ENCODE measurements at regions not wholly inside any gene's neighbourhood (a gene's known extent, or its start where the extent isn't known, plus 50 kb on each side); places are given as distances from the start of the nearest gene placed in this dataset.

DNA sequence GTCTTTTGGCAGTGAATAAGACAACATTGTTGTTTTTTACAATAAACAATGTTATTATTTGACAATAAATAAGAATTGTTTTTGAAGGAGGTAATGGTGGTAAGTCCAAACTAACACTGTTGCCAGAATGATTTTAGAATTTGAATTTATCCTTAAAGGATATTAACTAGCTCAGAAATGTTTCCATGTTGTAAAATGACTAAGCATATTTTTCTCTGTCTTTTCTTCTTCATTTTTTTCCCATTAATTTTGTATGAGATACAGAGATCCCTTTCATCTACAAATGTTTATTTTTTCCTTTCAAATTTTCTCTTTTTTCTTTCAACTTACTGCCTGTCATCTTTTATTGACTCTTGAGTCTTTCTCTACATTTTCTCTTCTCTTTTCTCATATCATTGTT, 66.5 kb upstream of the DOCK10 start:
- no peak for DNase-seq
- H3K27me3 Mint-ChIP-seq (ENCODE audit: unreplicated experiment) = no peaks in the 10 kb centered on the region
- TF ChIP-seq, protein P1, sequence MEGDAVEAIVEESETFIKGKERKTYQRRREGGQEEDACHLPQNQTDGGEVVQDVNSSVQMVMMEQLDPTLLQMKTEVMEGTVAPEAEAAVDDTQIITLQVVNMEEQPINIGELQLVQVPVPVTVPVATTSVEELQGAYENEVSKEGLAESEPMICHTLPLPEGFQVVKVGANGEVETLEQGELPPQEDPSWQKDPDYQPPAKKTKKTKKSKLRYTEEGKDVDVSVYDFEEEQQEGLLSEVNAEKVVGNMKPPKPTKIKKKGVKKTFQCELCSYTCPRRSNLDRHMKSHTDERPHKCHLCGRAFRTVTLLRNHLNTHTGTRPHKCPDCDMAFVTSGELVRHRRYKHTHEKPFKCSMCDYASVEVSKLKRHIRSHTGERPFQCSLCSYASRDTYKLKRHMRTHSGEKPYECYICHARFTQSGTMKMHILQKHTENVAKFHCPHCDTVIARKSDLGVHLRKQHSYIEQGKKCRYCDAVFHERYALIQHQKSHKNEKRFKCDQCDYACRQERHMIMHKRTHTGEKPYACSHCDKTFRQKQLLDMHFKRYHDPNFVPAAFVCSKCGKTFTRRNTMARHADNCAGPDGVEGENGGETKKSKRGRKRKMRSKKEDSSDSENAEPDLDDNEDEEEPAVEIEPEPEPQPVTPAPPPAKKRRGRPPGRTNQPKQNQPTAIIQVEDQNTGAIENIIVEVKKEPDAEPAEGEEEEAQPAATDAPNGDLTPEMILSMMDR (IDR thresholded peaks at IDR 0.05; ENCODE audit: unreplicated experiment) = no peak
- peaks cover 17% of the 10 kb centered on the region for H3K4me1 Mint-ChIP-seq (ENCODE audit: low read depth, unreplicated experiment)
- CTCF ChIA-PET = no interaction called here
- H3K36me3 Mint-ChIP-seq (ENCODE audit: insufficient read depth, unreplicated experiment) = no peaks in the 10 kb centered on the region
- no peak overlapping the region for H3K27ac Mint-ChIP-seq (ENCODE audit: unreplicated experiment)
- no TSS peak for BruUV-seq (replicated peaks)
- intact Hi-C loops (cut with micrococcal nuclease; ENCODE audit: unreplicated experiment) = no loop called here
- H3K9me3 Mint-ChIP-seq (ENCODE audit: low read depth, unreplicated experiment) = peaks cover 4% of the 10 kb centered on the region
- H3K4me3 Mint-ChIP-seq (ENCODE audit: low read depth, unreplicated experiment) = no peak overlapping the region

DNA sequence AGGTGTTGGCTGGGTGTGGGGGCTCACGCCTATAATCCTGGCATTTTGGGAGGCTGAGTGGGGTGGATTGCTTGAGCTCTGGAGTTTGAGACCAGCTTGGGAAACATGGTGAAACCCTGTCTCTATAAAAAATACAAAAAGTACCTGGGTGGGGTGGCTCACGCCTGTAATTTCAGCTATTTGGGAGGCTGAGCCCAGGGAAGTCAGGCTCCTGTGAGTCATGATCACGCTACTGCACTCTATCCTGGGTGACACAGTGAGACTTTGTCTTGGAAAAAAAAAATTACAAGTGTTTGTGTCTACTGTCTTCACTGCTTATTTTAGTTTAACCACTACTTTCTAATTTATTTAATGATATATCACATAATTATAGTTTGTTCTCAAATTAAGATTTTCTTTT, 62.7 kb upstream of the DOCK10 start:
- BruUV-seq (replicated peaks) = no TSS peak
- Mint-ChIP-seq H3K36me3 (ENCODE audit: insufficient read depth, unreplicated experiment) (no peaks in the 10 kb centered on the region), H3K9me3 (ENCODE audit: low read depth, unreplicated experiment) (peaks cover 4% of the 10 kb centered on the region), H3K4me1 (ENCODE audit: low read depth, unreplicated experiment) (peaks cover 21% of the 10 kb centered on the region), H3K27me3 (ENCODE audit: unreplicated experiment) (no peaks in the 10 kb centered on the region), H3K4me3 (ENCODE audit: low read depth, unreplicated experiment) (no peak overlapping the region), H3K27ac (ENCODE audit: unreplicated experiment) (no peak overlapping the region)
- CTCF ChIA-PET = interaction anchor here (0.6 kb wide), 1 partner anchor 72 kb away, joined by 3 read pairs; no protein-coding TSS in a partner anchor
- intact Hi-C loops (cut with micrococcal nuclease; ENCODE audit: unreplicated experiment) = no loop called here
- TF ChIP-seq, protein P1 (IDR thresholded peaks at IDR 0.05; ENCODE audit: unreplicated experiment) = no peak
- peak; percentile 8 for DNase-seq

DNA sequence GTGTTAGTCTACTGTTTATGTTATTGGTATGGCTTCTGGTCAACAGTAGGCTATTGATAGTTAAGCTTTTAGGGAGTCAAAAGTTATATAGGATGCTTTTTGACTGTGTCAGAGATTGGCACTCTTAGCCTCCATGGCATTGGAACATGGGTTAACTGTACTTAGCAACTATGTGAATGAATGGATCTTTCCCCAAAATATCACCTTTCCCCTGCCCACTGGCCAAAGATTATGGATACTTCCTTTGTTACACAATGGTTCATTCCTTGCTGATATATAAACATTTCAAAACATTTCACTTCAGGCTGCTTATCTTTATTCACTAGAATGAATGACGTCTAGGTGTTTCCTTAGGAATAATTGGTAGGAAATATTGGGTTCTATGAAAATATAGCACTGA, 62.1 kb upstream of the DOCK10 start:
- BruUV-seq (replicated peaks) = no TSS peak
- DNase-seq = no peak
- CTCF ChIA-PET = interaction anchor here (0.6 kb wide), 1 partner anchor 72 kb away, joined by 3 read pairs; no protein-coding TSS in a partner anchor
- peaks cover 21% of the 10 kb centered on the region for H3K4me1 Mint-ChIP-seq (ENCODE audit: low read depth, unreplicated experiment)
- H3K36me3 Mint-ChIP-seq (ENCODE audit: insufficient read depth, unreplicated experiment) = no peaks in the 10 kb centered on the region
- H3K9me3 Mint-ChIP-seq (ENCODE audit: low read depth, unreplicated experiment) = peaks cover 4% of the 10 kb centered on the region
- no peak overlapping the region for H3K4me3 Mint-ChIP-seq (ENCODE audit: low read depth, unreplicated experiment)
- H3K27ac Mint-ChIP-seq (ENCODE audit: unreplicated experiment) = no peak overlapping the region
- TF ChIP-seq, protein P1 (IDR thresholded peaks at IDR 0.05; ENCODE audit: unreplicated experiment) = no peak
- H3K27me3 Mint-ChIP-seq (ENCODE audit: unreplicated experiment) = no peaks in the 10 kb centered on the region
- intact Hi-C loops (cut with micrococcal nuclease; ENCODE audit: unreplicated experiment) = no loop called here

DNA sequence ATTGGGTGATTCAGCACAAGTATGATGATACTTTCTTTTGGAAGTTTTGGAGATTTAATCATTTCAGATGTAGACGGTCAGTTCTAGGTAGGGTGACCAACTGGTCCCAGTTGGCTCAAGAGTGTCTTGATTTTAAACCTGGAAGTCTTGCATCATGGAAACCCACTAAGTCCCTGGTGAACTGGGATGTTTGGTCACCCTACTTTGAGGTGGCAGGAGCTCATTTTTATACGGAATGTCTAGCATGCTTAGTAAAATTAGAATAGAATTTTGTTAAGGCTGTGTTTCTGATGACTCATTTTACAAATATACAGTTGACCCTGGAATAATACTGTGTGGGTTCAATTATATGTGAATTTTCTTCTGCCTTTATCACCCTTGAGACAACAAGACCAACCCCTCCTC, 61.5 kb upstream of the DOCK10 start:
- peak overlapping the region; percentile 30 for H3K27ac Mint-ChIP-seq (ENCODE audit: unreplicated experiment)

More for the DNA sequence above, 61.5 kb upstream of the DOCK10 start:
- no TSS peak for BruUV-seq (replicated peaks)
- Mint-ChIP-seq H3K36me3 (ENCODE audit: insufficient read depth, unreplicated experiment) (no peaks in the 10 kb centered on the region), H3K4me3 (ENCODE audit: low read depth, unreplicated experiment) (no peak overlapping the region), H3K4me1 (ENCODE audit: low read depth, unreplicated experiment) (peaks cover 21% of the 10 kb centered on the region), H3K27me3 (ENCODE audit: unreplicated experiment) (no peaks in the 10 kb centered on the region), H3K9me3 (ENCODE audit: low read depth, unreplicated experiment) (no peaks in the 10 kb centered on the region)
- intact Hi-C loops (cut with micrococcal nuclease; ENCODE audit: unreplicated experiment) = no loop called here
- DNase-seq = no peak
- CTCF ChIA-PET = no interaction called here
- TF ChIP-seq, protein P1 (IDR thresholded peaks at IDR 0.05; ENCODE audit: unreplicated experiment) = no peak
